HG02870 (cell line): ENCODE measurements at regions not wholly inside any gene's neighbourhood (a gene's known extent, or its start where the extent isn't known, plus 50 kb on each side); places are given as distances from the start of the nearest gene placed in this dataset.

Experiments
- ATAC-seq: cut with Tn5 transposase; IDR thresholded peaks from one replicate; pipeline ENCODE4 v1.9.1; 2021; ENCODE audit warnings: mild to moderate bottlenecking, moderate library complexity; ENCODE audit not compliant: unreplicated experiment

- no peak for ATAC-seq
Observed at GRCh38 chr15:47466357-47466756, 250.9 kb upstream of the SEMA6D start.

- no peak for ATAC-seq
Observed at GRCh38 chr15:47470983-47471382, 246.3 kb upstream of the SEMA6D start.

GRCh38 chr15:47473106-47473725 lies 244.1 kb upstream of the SEMA6D start:
- ATAC-seq: no peak

- no peak for ATAC-seq
Observed at GRCh38 chr15:47473832-47474231, 243.5 kb upstream of the SEMA6D start.

- ATAC-seq: no peak
Observed at GRCh38 chr15:47475336-47475735, 242.0 kb upstream of the SEMA6D start.

GRCh38 chr15:47477341-47477740 lies 240.0 kb upstream of the SEMA6D start:
- no peak for ATAC-seq

- ATAC-seq: no peak
Observed at GRCh38 chr15:47484059-47484458, 233.2 kb upstream of the SEMA6D start.

GRCh38 chr15:47484997-47485396 lies 232.3 kb upstream of the SEMA6D start:
- ATAC-seq: no peak

- no peak for ATAC-seq
Observed at GRCh38 chr15:47485419-47485818, 231.9 kb upstream of the SEMA6D start.

GRCh38 chr15:47486040-47486439 lies 231.3 kb upstream of the SEMA6D start:
- no peak for ATAC-seq

- ATAC-seq: no peak
Observed at GRCh38 chr15:47492195-47492594, 225.1 kb upstream of the SEMA6D start.

- no peak for ATAC-seq
Observed at GRCh38 chr15:47493357-47494247, 223.7 kb upstream of the SEMA6D start.

- no peak for ATAC-seq
Observed at GRCh38 chr15:47496343-47497185, 220.7 kb upstream of the SEMA6D start.

GRCh38 chr15:47500842-47501241 lies 216.5 kb upstream of the SEMA6D start:
- ATAC-seq: no peak

GRCh38 chr15:47502041-47502440 lies 215.3 kb upstream of the SEMA6D start:
- no peak for ATAC-seq

- no peak for ATAC-seq
Observed at GRCh38 chr15:47503876-47504275, 213.4 kb upstream of the SEMA6D start.

GRCh38 chr15:47504624-47505256 lies 212.6 kb upstream of the SEMA6D start:
- ATAC-seq: no peak

GRCh38 chr15:47505712-47506328 lies 211.5 kb upstream of the SEMA6D start:
- no peak for ATAC-seq

- no peak for ATAC-seq
Observed at GRCh38 chr15:47506329-47507100, 210.8 kb upstream of the SEMA6D start.
